ENCODE measurements at regions not wholly inside any gene's neighbourhood (a gene's known extent, or its start where the extent isn't known, plus 50 kb on each side); places are given as distances from the start of the nearest gene placed in this dataset.

DNA sequence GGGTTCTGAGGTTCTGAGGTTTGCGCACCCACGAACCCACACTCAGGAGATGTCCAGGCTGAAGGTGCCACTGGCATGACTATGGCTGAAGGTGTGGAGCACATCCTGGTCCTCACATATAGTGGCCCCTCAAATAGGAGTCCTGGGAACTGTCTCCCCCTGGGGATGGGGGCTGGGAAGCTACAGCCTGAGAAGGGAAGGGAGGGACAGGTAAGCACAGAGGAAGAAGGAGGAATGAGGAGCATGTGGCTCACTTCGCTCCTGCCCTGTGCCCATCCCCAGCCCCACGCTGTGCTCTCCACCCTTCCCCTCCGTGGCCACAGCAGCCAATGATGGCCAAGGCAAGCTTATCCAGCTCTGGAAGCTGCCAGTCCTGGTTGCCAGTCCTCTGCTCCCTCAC is 123.9 kb upstream of the LHX1 start:
- TF ChIP-seq CTCF (IDR thresholded peaks at IDR 0.05) = no peak
- TF ChIP-seq POLR2A (IDR thresholded peaks at IDR 0.05) = no peak

Data from thyroid gland (tissue), 4 donors.